Thoracic aorta (tissue), 2 donors: ENCODE measurements at regions not wholly inside any gene's neighbourhood (a gene's known extent, or its start where the extent isn't known, plus 50 kb on each side); places are given as distances from the start of the nearest gene placed in this dataset.

Source experiments
- ATAC-seq: fragments of 150-250 bp; one replicate; pipeline ENCODE4 v1.8.0; 2017; ENCODE audit warnings: low read depth; ENCODE audit not compliant: insufficient number of reproducible peaks, low FRiP score
- DNase-seq: peaks from one replicate; pipeline ENCODE4 v3.0.0-alpha.2; 2020; ENCODE audit warnings: low spot score
- H3K27ac ChIP-seq, 2 donors: fragments of 200-600 bp; sonication (generic); 1 replicate in 1 of 2; 2 replicates in 1 of 2; pipeline ENCODE4 v1.5.1; 2016; ENCODE audit warnings: mild to moderate bottlenecking in 2 of 2, moderate library complexity in 2 of 2
- H3K27me3 ChIP-seq: fragments of 200-600 bp; sonication (generic); replicated peaks from 2 replicates; pipeline ENCODE4 v1.6.0; 2016; ENCODE audit warnings: mild to moderate bottlenecking; ENCODE audit not compliant: insufficient read depth
- H3K36me3 ChIP-seq: fragments of 200-600 bp; sonication (generic); one replicate; pipeline ENCODE4 v1.5.1; 2016
- H3K4me1 ChIP-seq, 2 donors: fragments of 200-600 bp; sonication (generic); 1 replicate in 1 of 2; 2 replicates in 1 of 2; pipeline versions ENCODE4 v1.5.1 to v1.6.0; 2016; ENCODE audit warnings: low read depth in 2 of 2, mild to moderate bottlenecking in 1 of 2; ENCODE audit not compliant: control insufficient read depth in 1 of 2
- H3K4me3 ChIP-seq: fragments of 200-600 bp; sonication (generic); 2 replicates; pipeline ENCODE4 v1.5.1; 2016; ENCODE audit warnings: mild to moderate bottlenecking
- H3K9me3 ChIP-seq: fragments of 200-600 bp; sonication (generic); 2 replicates; pipeline ENCODE4 v1.5.1; 2016
- CTCF ChIP-seq: fragments of 200-600 bp; sonication (generic); IDR thresholded peaks from one replicate; pipeline ENCODE4 v1.5.1; 2019; ENCODE audit warnings: antibody characterized with exemption

GRCh38 chr15:58264053-58264971, 126.1 kb downstream of the AQP9 start:
- no peaks in the 10 kb centered on the region for H3K9me3 ChIP-seq
- DNase-seq (no peak), ATAC-seq (no peak)
- H3K4me3 ChIP-seq: no peak overlapping the region
- no peak overlapping the region for H3K27ac ChIP-seq
- no peaks in the 10 kb centered on the region for H3K36me3 ChIP-seq
- H3K27me3 ChIP-seq: no peaks in the 10 kb centered on the region
- no peak for TF ChIP-seq CTCF
- H3K4me1 ChIP-seq: no peaks in the 10 kb centered on the region

- H3K27me3 ChIP-seq: no peaks in the 10 kb centered on the region
- H3K9me3 ChIP-seq: peaks cover 8% of the 10 kb centered on the region
- DNase-seq (no peak), ATAC-seq (no peak)
- H3K36me3 ChIP-seq: no peaks in the 10 kb centered on the region
- no peak overlapping the region for H3K4me3 ChIP-seq
- H3K4me1 ChIP-seq: no peaks in the 10 kb centered on the region
- TF ChIP-seq CTCF: no peak
- no peak overlapping the region for H3K27ac ChIP-seq
These were observed 128.9 kb downstream of the AQP9 start for GRCh38 chr15:58267051-58267450.

- DNase-seq (no peak), ATAC-seq (no peak)
- TF ChIP-seq CTCF: no peak
- no peak overlapping the region for H3K27ac ChIP-seq
- H3K4me3 ChIP-seq: no peak overlapping the region
- no peaks in the 10 kb centered on the region for H3K4me1 ChIP-seq
- H3K27me3 ChIP-seq: no peaks in the 10 kb centered on the region
- H3K36me3 ChIP-seq: no peaks in the 10 kb centered on the region
- peaks cover 8% of the 10 kb centered on the region for H3K9me3 ChIP-seq
These were observed 130.6 kb downstream of the AQP9 start for GRCh38 chr15:58268746-58269267.

GRCh38 chr15:58269455-58270414, 131.6 kb downstream of the AQP9 start:
- ATAC-seq (no peak), DNase-seq (no peak)
- Histone ChIP-seq H3K27ac (no peak overlapping the region), H3K4me3 (no peak overlapping the region), H3K9me3 (peaks cover 8% of the 10 kb centered on the region), H3K4me1 (no peaks in the 10 kb centered on the region), H3K36me3 (no peaks in the 10 kb centered on the region), H3K27me3 (no peaks in the 10 kb centered on the region)
- peak; percentile 50 for TF ChIP-seq CTCF

- Histone ChIP-seq H3K36me3 (no peaks in the 10 kb centered on the region), H3K4me1 (no peaks in the 10 kb centered on the region), H3K4me3 (no peak overlapping the region), H3K27me3 (no peaks in the 10 kb centered on the region), H3K27ac (no peak overlapping the region), H3K9me3 (peaks cover 8% of the 10 kb centered on the region)
- DNase-seq: no peak
- ATAC-seq: no peak
- TF ChIP-seq CTCF: no peak
These were observed 133.2 kb downstream of the AQP9 start for GRCh38 chr15:58271410-58271809.
